IPS-NIHi11 (cell line): ENCODE measurements at regions not wholly inside any gene's neighbourhood (a gene's known extent, or its start where the extent isn't known, plus 50 kb on each side); places are given as distances from the start of the nearest gene placed in this dataset.
A peak's percentile ranks its signal among the peaks of the same experiment; 100 is the strongest.

Experiments used
- DNase-seq: peaks from one replicate; pipeline ENCODE4 v3.0.0; 2012; ENCODE audit warnings: mixed read lengths, low spot score

DNA sequence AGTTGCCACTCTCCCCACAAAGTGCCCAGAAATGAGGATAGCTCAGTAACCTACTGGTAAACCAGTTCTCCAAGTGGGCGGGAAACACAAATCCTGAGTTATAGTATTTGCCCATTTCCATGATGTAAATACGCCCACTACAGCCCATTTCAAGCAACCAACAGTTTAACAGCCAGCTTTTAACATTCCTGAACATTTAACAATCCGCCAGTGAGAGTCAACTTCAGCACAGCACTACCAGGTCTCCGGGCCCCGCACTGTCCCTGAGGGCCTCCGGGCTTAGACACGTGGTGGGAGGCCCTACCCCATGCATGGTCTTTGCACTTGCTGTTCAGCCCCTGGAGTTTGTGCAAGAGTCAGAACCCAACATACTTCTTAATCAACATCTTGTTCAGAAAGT lies 132.0 kb upstream of the CTTNBP2NL start:
- DNase-seq: no peak

DNA sequence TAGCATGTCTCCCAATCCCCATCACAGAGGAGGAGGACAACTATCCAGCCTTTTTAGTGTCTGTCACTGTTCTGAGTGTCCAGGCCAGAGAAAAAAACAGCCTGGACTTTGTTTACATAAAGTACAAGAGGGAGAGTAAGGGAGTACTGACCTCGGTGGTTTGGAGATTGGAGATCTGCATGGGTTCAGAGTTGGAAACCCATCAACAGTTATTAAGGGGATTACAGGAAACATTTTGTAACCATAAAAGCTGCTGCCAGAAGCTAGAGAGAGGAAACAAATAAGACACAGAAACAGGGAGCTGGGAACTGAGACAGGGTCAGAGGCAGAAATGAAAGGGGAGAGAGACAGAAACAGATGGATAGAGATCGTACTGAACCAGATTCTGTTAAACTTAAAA lies 131.5 kb upstream of the CTTNBP2NL start:
- no peak for DNase-seq

DNA sequence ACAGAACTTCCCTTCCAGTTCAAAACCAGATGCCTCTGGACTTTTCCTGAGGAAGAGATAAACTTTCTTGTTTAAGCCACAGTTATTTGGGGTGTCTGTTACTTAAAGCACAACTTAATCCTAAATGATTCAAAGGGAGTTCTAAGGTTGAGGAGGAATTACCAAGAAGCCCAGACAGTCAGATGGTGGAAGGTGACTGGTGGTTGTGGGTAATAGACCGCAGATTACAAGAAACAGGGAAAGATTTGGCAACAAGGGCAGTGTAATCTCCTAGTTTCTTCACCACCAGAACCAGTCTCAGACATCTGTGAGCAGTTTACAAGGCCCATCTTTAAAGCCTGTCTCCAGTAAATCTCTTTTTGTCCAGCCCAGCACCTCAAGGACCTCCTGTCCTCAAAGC lies 130.1 kb upstream of the CTTNBP2NL start:
- no peak for DNase-seq

DNA sequence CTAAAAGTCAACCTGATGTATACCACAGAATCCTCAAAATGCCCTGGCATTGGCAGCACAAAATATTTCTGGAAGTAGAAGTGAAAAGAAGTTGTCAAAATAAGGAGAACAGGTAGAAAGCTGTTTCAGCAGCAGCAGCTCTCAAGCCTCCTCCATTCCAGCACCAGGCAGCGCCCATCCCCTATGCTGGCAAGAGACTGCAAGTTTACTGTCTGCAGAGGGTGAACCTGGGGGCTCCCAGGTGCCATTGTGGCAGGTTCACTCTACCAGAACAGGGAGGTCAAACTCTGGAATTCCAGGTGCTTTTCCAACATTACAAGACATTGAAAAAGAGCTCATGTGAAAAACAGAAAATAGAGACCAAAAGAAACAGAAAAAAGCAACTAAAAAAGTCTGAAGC lies 128.8 kb upstream of the CTTNBP2NL start:
- DNase-seq: no peak

DNA sequence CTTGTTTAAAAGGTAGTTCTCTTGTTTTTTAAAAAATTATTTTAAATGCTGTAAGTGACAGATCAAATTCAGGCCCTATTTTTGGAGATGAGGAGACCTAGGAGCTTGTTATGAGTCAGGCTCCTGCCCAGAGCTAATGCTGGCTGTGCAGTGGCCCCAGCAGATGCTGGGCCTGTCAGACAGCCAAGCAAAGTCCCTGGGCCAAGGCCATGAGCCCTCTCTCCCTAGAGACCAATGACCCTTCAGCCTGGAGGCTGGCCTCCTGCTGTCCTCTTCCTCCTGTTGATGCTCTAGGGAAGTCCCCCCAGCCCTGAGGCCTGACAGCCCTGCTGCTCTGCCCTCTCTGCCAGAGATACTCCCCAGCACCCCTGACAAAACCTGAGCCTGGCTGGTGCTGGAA lies 128.1 kb upstream of the CTTNBP2NL start:
- no peak for DNase-seq

DNA sequence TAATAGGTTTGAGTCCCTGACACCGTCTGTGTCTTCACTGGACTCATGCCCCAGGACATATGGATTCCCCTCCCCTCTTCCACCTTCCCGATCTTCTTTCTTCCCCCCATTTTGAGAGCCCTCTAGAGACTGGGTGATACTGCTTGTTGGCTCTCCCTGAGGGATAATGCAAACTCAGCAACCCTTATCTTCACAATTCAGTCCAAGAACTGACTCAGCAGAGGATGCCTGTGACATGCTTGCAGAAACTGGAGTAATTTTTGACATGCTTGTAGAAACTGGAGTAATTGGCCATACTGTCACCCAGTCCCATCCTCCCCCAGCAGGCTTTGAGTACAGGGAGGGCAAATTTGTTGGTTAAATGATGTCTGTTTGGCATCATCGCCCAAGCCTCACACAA lies 127.6 kb upstream of the CTTNBP2NL start:
- no peak for DNase-seq

DNA sequence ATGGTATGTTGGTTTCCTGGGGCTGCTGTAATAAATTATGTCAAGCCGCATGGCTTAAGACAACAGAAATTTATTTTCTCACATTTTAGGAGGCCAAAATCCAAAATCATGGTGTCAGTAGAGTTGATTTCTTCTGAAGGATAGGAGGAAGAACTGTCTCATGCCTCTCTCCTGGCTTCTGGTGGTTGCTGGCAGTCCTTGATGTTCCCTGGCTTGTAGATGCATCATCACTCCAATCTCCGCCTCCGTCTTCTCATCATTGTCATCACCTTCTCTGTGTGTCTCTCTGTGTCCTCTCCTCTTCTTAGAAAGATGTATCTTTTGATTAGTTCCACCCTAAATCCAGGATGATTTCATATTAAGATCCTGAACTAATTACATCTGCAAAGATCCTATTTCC lies 124.7 kb upstream of the CTTNBP2NL start:
- DNase-seq: no peak

DNA sequence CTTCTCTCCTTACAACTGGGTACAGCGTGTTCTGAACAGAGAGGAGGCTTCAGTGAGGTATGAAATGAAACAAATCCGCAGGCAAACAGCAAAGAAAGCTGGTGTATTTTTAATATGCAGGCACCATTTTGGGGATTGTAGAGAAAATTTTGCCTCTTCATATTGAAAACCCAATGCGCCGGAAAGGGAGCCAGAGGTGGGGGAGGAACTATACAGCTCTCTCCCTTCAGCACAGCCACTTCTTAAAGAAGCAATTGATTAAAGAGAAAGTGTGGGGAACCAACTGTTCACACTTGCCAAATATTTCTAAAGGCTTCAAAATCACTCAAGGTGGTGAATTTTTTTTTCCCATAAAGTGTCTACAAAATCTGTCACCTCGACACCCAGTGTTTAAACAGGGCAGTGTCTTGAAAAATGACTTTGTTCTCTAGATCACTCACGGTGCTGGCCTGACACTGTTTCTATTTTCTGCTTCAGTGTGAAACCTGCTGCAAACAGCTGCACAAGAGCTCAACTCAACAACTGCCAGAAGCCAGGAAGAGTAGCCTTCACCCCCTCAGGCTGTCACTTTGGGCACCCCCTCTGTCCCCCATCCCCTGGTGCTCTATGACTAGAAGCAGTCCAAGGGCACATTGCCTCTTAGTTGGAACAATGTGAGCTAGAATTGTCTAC lies 123.8 kb upstream of the CTTNBP2NL start:
- DNase-seq: no peak

DNA sequence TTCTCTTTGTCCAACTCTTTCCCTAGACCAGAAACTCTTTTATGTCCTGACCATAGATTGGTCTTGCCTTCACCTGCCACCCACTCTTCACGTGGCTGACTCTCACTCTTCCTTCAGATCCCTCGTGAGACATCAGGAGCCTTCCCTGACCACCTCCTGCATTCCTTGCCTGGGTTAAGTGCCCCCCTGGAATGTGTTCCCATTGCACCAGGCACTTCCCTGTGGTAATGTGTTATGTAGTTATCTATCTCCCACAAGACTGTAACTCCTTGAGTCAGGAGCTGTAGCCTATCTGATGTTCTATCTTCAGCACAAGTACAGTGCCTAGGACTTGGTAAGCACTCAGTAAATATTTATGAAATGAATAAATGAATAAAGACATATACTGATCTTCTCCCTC lies 111.2 kb upstream of the CTTNBP2NL start:
- DNase-seq: no peak

DNA sequence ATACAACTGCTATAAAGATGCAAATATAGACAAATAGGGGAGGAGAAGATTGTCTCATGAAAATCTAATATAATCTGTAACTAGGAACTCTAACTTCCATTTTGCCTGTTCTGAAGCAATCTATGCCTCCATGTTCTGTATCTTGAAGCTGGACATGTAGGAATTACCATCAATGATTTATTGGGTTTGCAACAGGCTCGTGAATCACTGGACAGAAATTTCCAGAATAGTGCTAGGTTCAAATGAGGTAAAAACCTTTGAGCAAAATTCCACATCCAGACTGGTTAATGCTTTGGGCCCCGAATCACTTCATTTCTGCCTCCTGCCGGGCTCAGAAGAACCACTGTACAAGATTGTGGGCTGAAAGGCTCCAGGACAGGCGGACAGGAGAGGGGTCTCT lies 110.7 kb upstream of the CTTNBP2NL start:
- no peak for DNase-seq

DNA sequence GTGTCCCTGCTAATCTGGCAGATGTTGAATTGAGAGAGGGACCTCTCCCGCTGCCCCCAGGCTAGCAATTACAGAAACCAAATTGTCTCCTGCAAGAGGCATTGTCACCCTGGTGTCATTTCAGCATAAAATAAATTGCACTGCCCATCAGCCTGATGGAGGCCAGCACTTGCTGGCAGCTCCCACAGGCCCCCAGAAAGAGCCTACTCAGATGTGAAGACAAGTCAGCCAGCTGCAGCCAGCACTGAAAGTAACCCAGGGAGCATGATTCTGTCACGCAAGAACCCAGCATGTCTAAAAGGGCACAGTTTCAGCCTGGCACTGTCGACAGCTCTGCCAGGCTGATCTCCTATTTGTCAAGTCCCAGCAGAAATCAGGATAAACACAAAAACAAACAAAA lies 110.3 kb upstream of the CTTNBP2NL start:
- DNase-seq: no peak

DNA sequence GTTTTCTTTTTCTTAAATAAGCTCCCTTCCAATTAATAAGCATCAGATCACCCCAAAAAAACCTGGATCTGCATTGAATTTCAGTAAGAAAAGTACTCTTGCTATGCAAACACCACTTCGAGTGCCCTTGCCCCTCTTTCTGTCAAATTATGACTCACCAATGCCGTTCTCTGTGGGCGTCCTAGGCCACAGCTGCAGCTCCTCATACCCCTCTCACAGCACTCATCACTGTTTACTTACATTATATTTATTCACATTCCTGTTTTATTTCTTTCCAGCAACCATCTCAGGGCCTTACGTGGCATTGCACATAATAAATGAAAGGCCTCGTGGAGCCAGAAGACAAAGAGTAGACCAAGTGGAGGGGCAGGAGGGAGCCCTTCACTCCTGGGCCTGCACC lies 99.1 kb upstream of the CTTNBP2NL start:
- DNase-seq: no peak

DNA sequence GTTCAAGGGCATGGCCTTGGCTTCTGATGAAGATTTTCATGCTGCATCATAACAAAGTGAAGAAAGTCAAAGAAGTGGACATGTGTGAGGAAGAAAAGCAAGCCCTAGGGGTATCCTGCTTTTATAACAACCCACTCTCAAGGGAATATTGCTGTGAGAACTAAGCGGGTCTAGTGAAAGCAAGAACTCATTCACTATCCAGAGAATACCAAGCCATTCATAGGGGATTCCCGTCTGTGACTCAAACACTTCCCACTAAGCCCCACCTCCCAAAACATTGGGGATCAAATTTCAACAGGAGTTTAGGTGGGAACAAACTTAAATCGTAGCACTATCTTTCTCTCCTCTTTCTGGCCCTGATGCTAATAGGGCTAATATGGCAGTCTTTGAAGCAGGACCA lies 98.5 kb upstream of the CTTNBP2NL start:
- no peak for DNase-seq

DNA sequence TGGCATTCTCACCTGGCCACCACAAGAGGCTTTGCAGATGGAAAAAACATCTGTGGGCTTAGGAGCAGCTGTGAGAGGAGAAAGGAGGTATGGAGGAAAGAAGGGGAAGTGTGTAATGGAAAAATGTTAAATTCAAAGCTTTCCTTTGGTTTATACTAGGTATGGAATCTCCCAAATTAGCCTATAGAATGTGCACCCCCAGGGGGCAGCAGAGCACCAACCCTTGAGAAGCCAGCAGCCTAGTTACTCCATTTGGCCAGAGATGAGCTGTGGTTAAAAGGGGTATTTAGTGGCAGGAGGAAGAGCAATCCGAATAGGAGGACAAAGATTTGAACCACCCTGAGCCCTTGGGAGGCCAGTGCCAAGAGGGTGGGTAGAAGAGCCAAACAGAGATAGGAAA lies 97.5 kb upstream of the CTTNBP2NL start:
- peak; percentile 87 for DNase-seq

DNA sequence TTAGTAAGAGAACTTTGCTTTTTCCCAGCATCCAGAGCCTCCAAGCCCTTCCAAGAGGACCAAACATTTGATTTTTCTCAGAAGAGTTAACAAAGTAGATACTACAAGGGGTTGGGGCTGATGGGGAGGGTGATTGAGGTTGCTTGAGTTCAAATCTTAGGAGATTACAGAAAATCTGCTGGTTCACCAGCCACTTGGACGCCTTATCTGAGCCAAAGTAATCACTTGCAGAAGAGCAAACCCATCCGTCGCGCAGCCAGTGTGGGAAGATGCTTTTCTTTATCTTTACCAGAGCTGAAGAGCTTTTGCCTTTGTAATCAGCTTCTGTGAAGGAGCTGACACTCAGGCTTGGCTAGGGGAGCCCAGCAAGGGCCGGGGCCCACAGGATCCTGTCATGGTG lies 91.9 kb upstream of the CTTNBP2NL start:
- no peak for DNase-seq

DNA sequence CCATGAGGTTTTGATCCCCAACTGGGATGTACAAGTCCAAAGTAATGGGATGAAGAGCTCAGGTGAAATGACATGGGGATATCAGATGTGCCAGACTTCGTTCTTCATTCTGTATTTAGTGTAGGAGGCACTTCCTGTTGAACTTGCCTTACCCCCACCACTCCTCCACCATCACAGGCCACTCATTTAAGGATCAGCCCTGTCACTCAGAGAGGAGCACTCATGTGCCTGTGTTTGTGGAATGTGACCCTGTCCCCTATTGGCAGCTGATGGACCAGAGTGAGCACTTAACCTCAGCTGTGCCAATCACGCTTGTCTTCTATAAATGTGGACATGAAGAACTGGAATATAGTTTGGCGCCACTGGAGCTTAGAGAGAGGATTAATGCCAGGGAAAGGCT lies 91.4 kb upstream of the CTTNBP2NL start:
- DNase-seq: no peak

DNA sequence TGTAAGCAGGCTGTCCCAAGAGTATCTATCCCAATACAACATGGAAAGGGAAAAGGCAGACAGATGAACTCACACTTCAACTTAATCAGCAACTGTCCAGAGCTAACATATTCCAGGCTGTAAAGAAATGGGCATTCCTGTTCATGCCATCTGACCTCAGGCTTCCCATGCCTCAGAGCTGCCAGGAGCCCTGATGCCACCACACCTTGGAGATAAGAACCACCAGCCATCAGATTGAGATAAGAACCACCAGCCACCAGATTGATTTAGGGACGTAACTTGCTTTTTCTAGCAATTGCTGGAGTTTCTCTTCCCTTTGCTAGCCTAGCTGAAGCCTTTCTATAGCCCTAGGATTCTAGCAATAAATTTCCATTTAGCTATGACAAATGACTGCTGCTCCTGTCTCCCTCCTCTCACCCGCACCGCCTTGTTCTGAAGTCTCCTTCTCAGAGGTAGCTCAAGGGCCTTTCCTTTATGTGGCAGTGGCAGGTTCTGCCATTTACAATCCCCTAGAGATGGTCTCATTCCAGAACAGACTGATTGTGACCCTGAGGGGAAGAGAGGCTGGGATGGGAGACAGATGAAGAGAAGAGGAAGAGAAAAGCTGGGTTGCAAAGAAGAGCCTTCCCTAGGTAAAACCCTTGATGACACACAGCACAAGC lies 88.0 kb upstream of the CTTNBP2NL start:
- DNase-seq: no peak

DNA sequence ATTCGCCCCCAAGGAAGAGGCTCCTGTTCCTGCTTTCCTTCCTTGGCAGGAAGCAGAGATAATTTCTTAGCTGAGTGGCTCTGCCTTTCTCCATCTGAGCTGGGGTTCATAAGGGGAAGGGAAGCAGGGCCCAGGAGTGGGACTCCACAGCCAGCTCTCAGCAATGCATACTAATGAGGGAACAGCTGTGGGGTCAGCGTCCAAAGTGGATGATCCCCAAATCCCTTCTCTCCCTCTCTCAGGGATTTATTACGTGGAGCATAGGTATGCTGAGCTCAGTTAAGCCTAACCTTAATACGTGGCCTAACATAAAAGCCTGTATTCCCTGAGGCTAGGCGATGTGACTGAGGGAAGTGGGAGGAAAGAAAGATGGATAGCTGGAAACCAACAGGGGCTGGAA lies 87.3 kb upstream of the CTTNBP2NL start:
- DNase-seq: no peak

DNA sequence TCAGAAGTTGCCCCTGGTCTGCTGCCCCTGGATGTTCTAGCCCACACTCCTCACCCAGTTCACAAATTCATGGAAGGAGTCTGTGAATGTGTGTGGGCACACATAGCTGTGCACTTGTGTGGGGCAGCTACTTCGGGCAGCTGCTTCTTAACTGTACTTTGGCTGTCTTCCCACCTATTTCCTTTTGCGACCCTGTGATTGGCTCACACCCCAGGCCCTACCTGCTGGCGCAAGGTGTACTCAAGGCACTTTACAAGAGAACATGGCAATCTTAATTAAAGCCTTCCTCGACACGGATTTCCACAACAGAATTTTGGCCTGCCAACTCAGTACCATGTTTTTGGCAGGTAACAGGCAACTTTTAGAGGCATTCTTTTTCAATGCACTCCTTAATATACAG lies 86.5 kb upstream of the CTTNBP2NL start:
- no peak for DNase-seq

DNA sequence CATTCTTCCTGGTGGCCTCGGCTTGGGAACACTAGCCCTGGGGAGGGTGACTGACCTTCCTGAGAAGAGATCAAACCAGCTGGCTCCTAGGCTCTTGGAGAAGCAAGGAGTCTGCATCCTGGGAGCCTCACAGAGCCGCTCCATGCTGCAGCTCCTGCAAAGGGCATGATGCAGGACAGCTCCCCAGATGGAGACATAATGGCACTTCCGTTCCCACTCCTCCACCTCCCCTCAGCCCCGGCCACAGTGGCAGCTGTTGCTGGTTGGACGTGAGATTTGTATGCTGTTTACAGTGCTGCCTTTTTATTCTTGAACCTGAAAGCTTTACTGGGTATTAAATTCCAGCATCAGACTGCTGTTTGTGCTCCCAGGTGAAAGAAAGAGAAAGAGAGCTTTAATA lies 83.7 kb upstream of the CTTNBP2NL start:
- DNase-seq: no peak

DNA sequence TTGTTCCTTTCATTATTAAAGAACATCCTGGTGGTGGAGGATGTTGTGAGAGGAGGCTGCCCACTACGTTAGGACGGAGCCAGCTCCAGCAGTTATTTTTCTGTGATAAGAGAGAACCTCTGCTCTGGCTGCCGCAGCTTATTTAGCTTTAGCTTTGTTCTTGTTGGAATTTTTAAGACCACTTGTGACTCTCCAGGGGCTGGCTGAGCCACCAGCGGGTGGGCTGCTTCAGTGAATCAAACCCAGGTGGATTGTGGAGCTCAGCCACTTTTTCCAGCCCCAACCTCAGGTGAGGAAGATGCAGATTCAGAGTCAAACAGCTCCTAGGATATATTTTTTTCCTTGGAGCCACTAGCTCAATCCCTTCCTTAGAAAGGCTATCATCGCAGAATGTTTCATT lies 83.1 kb upstream of the CTTNBP2NL start:
- no peak for DNase-seq

DNA sequence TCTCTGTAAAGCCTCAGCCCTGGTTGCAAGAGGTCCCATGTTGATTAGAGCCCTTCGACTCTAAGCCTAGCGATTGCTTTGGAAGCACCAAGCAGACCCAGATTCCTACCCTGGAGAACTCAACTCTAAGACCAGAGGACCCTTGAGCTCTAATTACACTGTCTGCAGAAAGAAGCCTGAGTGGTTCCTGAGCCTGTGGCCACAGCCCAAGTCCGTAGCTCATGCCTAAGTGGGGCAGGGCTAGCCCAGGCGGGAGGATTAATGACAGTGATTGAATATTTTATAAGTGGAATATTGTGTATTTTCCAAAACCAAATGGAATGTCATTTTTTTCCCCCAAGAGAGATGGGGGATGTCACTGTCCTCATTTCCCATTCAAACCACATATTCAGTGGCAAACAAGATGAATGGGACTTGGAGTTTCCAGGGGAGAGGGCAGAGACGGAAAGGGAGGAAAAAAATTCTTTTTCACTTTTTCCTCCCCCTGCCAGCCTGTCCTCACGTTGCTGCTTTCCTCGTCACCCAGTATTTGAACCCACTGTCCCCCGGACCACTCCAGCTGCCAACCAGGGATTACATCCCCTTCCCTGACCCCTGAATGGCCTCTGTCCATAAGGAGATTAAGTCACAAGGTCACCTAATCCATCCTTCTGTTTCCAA lies 79.6 kb upstream of the CTTNBP2NL start:
- no peak for DNase-seq

DNA sequence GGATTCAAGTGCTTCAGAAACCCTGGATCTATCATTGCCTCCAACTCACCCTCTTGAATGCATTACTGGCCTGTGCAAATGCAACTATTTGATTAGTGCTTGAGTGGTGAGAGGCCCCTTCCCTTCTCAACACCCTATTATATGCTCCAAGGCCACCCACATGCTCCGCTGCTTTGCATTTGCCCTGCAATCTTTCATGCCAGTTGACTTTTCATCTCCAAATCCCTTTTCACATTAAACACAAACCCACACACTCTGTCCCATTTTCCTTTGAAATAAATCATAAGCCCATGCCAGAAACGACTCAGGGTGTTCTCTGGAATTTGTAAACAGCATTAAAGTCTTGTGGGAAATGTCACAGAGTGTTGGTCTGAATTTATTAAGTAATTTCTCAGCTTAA lies 78.9 kb upstream of the CTTNBP2NL start:
- DNase-seq: no peak

DNA sequence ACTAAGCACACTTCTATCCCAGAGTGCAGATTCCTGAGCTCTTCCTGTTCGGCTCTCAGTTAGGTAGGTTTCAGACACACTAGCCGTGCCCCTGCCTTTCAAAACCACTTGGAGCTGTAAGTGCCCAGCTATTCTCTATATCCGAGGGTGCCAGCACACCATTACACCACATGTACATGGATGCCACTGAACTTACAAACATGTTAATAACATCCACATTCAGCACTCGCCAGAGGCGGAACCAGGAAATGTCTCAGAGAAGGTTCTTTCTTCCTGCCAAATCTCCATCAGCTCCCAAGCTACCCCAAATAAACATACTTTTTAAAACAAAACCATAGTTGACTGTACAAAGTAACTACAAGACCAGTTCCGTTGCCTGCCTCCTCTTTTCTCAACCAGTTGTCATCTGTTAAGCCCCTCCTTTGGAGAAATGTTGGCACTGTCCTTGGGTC lies 78.4 kb upstream of the CTTNBP2NL start:
- DNase-seq: no peak
